H1 (cell line): ENCODE measurements at regions not wholly inside any gene's neighbourhood (a gene's known extent, or its start where the extent isn't known, plus 50 kb on each side); places are given as distances from the start of the nearest gene placed in this dataset.

Experiments
- CTCF ChIA-PET: fragments of 300-600 bp; sonication (Branson Sonifier 250); formaldehyde crosslinking; loops from one replicate; lab custom pipeline; 2021; ENCODE audit not compliant: partially characterized antibody; lab: Charles Lee
- POLR2A ChIA-PET: fragments of 300-600 bp; sonication (Branson Sonifier 250); formaldehyde crosslinking; loops from one replicate; lab custom pipeline; 2021; ENCODE audit warnings: inconsistent platforms; ENCODE audit not compliant: partially characterized antibody; lab: Charles Lee
- DNase-seq, 2 experiments: peaks; one replicate each; pipeline versions ENCODE4 v3.0.0 to v3.0.0-alpha.2; 2010 to 2022; ENCODE audit warnings: low spot score in 2 of 2, low read depth in 1 of 2, mixed read lengths in 1 of 2
- FAIRE-seq: peaks from 2 replicates; lab custom pipeline; 2011; peaks lifted over from hg19 to GRCh38; lab: Jason Lieb, UNC
- H2AFZ ChIP-seq: 2 replicates; pipeline ENCODE4 v1.8.1; 2012; ENCODE audit warnings: low read length, inconsistent platforms
- H2AK5ac ChIP-seq: 2 replicates; pipeline ENCODE4 v1.6.1; 2013; ENCODE audit warnings: low read depth, low read length
- H2BK120ac ChIP-seq: replicated peaks from 2 replicates; pipeline ENCODE3; 2013; ENCODE audit warnings: low read depth, low read length, inconsistent platforms
- H2BK12ac ChIP-seq: 2 replicates; pipeline ENCODE4 v1.6.1; 2013; ENCODE audit warnings: low read depth, low read length
- H2BK15ac ChIP-seq: 2 replicates; pipeline ENCODE4 v1.6.1; 2013; ENCODE audit warnings: low read length
- H2BK20ac ChIP-seq: 2 replicates; pipeline ENCODE4 v1.6.1; 2013; ENCODE audit warnings: low read length
- H2BK5ac ChIP-seq: 2 replicates; pipeline ENCODE4 v1.6.1; 2013; ENCODE audit warnings: low read depth, low read length
- H3K14ac ChIP-seq: 2 replicates; pipeline ENCODE4 v1.6.1; 2013; ENCODE audit warnings: inconsistent platforms; ENCODE audit not compliant: insufficient read length
- H3K18ac ChIP-seq: 2 replicates; pipeline ENCODE4 v1.6.1; 2013; ENCODE audit warnings: low read length; ENCODE audit errors: extremely low read depth
- H3K23ac ChIP-seq: 2 replicates; pipeline ENCODE4 v1.6.1; 2013; ENCODE audit warnings: inconsistent platforms; ENCODE audit not compliant: insufficient read length
- H3K23me2 ChIP-seq: 2 replicates; pipeline ENCODE4 v1.6.1; 2013; ENCODE audit warnings: low read depth, low read length
- H3K27ac ChIP-seq: 2 replicates; pipeline ENCODE4 v1.6.1; 2011; ENCODE audit warnings: low read depth, low read length, inconsistent platforms
- H3K27me3 ChIP-seq, 4 experiments: replicated peaks in 1 of 4; 1 replicate in 1 of 4; 2 replicates in 3 of 4; pipeline versions ENCODE4 v1.6.1 to v1.8.1; 2011 to 2013; ENCODE audit warnings: low read length in 3 of 4, mild to moderate bottlenecking in 3 of 4, inconsistent platforms in 2 of 4, mixed read lengths in 2 of 4, moderate library complexity in 1 of 4; ENCODE audit not compliant: control insufficient read depth in 3 of 4, insufficient read depth in 3 of 4; ENCODE audit errors: extremely low read depth in 1 of 4
- H3K36me3 ChIP-seq, 4 experiments: 2 replicates each; pipeline versions ENCODE4 v1.6.1 to v1.8.1; 2011 to 2013; ENCODE audit warnings: mild to moderate bottlenecking in 4 of 4, low read length in 3 of 4, moderate library complexity in 2 of 4, control low read depth in 1 of 4, inconsistent platforms in 1 of 4; ENCODE audit not compliant: insufficient read depth in 4 of 4, control insufficient read depth in 2 of 4
- H3K4ac ChIP-seq: replicated peaks from 2 replicates; pipeline ENCODE3; 2013; ENCODE audit warnings: low read length, low read depth, mixed read lengths, inconsistent platforms; ENCODE audit not compliant: insufficient read length
- H3K4me1 ChIP-seq, 4 experiments: replicated peaks in 1 of 4; 1 replicate in 1 of 4; 2 replicates in 3 of 4; pipeline versions ENCODE4 v1.6.1 to v1.8.1; 2011 to 2013; ENCODE audit warnings: low read length in 3 of 4, inconsistent platforms in 2 of 4, mixed read lengths in 1 of 4; ENCODE audit not compliant: insufficient read depth in 4 of 4, control insufficient read depth in 3 of 4
- H3K4me2 ChIP-seq, 2 experiments: 2 replicates each; pipeline versions ENCODE4 v1.6.1 to v1.8.1; 2011 to 2013; ENCODE audit warnings: low read depth in 2 of 2, low read length in 2 of 2, control low read depth in 1 of 2, inconsistent platforms in 1 of 2, mild to moderate bottlenecking in 1 of 2; ENCODE audit not compliant: insufficient read depth in 1 of 2
- H3K4me3 ChIP-seq, 4 experiments: fragments of 200-600, 300-600 bp in 1 of 4; sonication (generic), shearing (Covaris generic), sonication (Bioruptor Twin) in 1 of 4; 2 replicates each; pipeline versions ENCODE4 v1.5.1 to v1.8.1; 2011 to 2016; ENCODE audit warnings: low read length in 4 of 4, low read depth in 3 of 4, control low read depth in 2 of 4, inconsistent platforms in 2 of 4, mild to moderate bottlenecking in 2 of 4, mixed read lengths in 1 of 4, moderate library complexity in 1 of 4; ENCODE audit not compliant: insufficient read depth in 2 of 4; ENCODE audit errors: extremely low read depth in 1 of 4
- H3K56ac ChIP-seq: replicated peaks from 2 replicates; pipeline ENCODE3; 2013; ENCODE audit warnings: low read depth, mild to moderate bottlenecking, mixed read lengths, low read length, inconsistent platforms; ENCODE audit not compliant: insufficient read length
- H3K79me1 ChIP-seq: 2 replicates; pipeline ENCODE4 v1.6.1; 2013; ENCODE audit warnings: low read depth, low read length, control low read depth
- H3K79me2 ChIP-seq, 2 experiments: 2 replicates each; pipeline versions ENCODE4 v1.6.1 to v1.8.1; 2012 to 2013; ENCODE audit warnings: low read length in 2 of 2, mild to moderate bottlenecking in 2 of 2, inconsistent platforms in 1 of 2; ENCODE audit not compliant: insufficient read depth in 2 of 2, control insufficient read depth in 1 of 2
- H3K9ac ChIP-seq, 4 experiments: replicated peaks in 1 of 4; 1 replicate in 1 of 4; 2 replicates in 3 of 4; pipeline versions ENCODE4 v1.6.1 to v1.8.1; 2011 to 2013; ENCODE audit warnings: low read depth in 3 of 4, low read length in 3 of 4, control low read depth in 2 of 4, mild to moderate bottlenecking in 2 of 4, moderate library complexity in 2 of 4, inconsistent platforms in 1 of 4; ENCODE audit errors: extremely low read depth in 1 of 4
- H3K9me3 ChIP-seq, 2 experiments: 2 replicates each; pipeline versions ENCODE4 v1.6.1 to v1.8.1; 2012 to 2013; ENCODE audit warnings: mild to moderate bottlenecking in 2 of 2, moderate library complexity in 2 of 2, control low read depth in 1 of 2, inconsistent platforms in 1 of 2, low read depth in 1 of 2, low read length in 1 of 2, mixed read lengths in 1 of 2; ENCODE audit not compliant: insufficient read depth in 2 of 2
- H4K20me1 ChIP-seq, 2 experiments: replicated peaks in 1 of 2; 2 replicates each; pipeline versions ENCODE3 to v1.8.1; 2011 to 2013; ENCODE audit warnings: inconsistent platforms in 2 of 2, low read length in 2 of 2, mild to moderate bottlenecking in 1 of 2; ENCODE audit not compliant: insufficient read depth in 2 of 2, control insufficient read depth in 1 of 2
- H4K5ac ChIP-seq: 2 replicates; pipeline ENCODE4 v1.6.1; 2013; ENCODE audit warnings: low read length, low read depth, mixed read lengths, inconsistent platforms; ENCODE audit not compliant: insufficient read length
- H4K8ac ChIP-seq: 2 replicates; pipeline ENCODE4 v1.8.0; 2013; ENCODE audit warnings: mild to moderate bottlenecking, moderate library complexity, low read length, inconsistent platforms; ENCODE audit not compliant: insufficient read depth; ENCODE audit errors: extremely low read depth
- H4K91ac ChIP-seq: replicated peaks from 2 replicates; pipeline ENCODE3; 2013; ENCODE audit warnings: low read length, mixed read lengths, inconsistent platforms; ENCODE audit not compliant: insufficient read length
- ATF3 ChIP-seq: IDR thresholded peaks from 2 replicates; pipeline ENCODE4 v1.6.1; 2011; ENCODE audit warnings: low read depth, mild to moderate bottlenecking, low read length; ENCODE audit not compliant: insufficient read depth
- BACH1 ChIP-seq: IDR thresholded peaks from 2 replicates; pipeline ENCODE4 v1.6.1; 2012; ENCODE audit warnings: low read length, improper control_type of control experiment
- CHD2 ChIP-seq: IDR thresholded peaks from 2 replicates; pipeline ENCODE4 v1.6.1; 2012; ENCODE audit warnings: low read length, improper control_type of control experiment
- JUND ChIP-seq: IDR thresholded peaks from 2 replicates; pipeline ENCODE4 v1.6.1; 2011; ENCODE audit warnings: mild to moderate bottlenecking, improper control_type of control experiment, low read length
- KDM5A ChIP-seq: fragments of 200-600 bp; IDR thresholded peaks from 2 replicates; pipeline ENCODE4 v1.7.1; 2012; ENCODE audit warnings: mild to moderate bottlenecking, low read length, inconsistent platforms, mixed read lengths
- MAX ChIP-seq: IDR thresholded peaks from 2 replicates; pipeline ENCODE4 v1.6.1; 2012; ENCODE audit warnings: inconsistent platforms
- NRF1 ChIP-seq: IDR thresholded peaks from 2 replicates; pipeline ENCODE4 v1.6.1; 2011; ENCODE audit warnings: mild to moderate bottlenecking, low read depth, low read length, improper control_type of control experiment
- SIRT6 ChIP-seq: IDR thresholded peaks from one replicate; pipeline ENCODE4 v1.7.1; 2012; ENCODE audit warnings: low read length, inconsistent platforms
- SP1 ChIP-seq: IDR thresholded peaks from 2 replicates; pipeline ENCODE4 v1.6.1; 2011; ENCODE audit warnings: low read depth, low read length
- SUZ12 ChIP-seq: fragments of 200-600 bp; sonication (generic); IDR thresholded peaks from 2 replicates; pipeline ENCODE4 v1.6.1; 2012; ENCODE audit warnings: mild to moderate bottlenecking, inconsistent platforms, low read length, moderate library complexity, mixed read lengths
- TAF7 ChIP-seq: optimal IDR thresholded peaks from 2 replicates; pipeline ENCODE3; 2011; ENCODE audit warnings: low read depth, mild to moderate bottlenecking, inconsistent platforms, low read length, moderate library complexity, borderline replicate concordance
- TCF12 ChIP-seq: IDR thresholded peaks from 2 replicates; pipeline ENCODE4 v1.6.1; 2011; ENCODE audit warnings: low read depth, mild to moderate bottlenecking, low read length
- TEAD4 ChIP-seq: IDR thresholded peaks from 2 replicates; pipeline ENCODE4 v1.6.1; 2012; ENCODE audit warnings: low read depth, low read length, inconsistent platforms, mixed read lengths
- YY1 ChIP-seq: IDR thresholded peaks from 2 replicates; pipeline ENCODE4 v1.6.1; 2011; ENCODE audit warnings: low read depth, mild to moderate bottlenecking, low read length
- WGBS, 2 experiments: shearing (Covaris generic) in 1 of 2; methylation state at CpG; one replicate each; pipeline versions ENCODE4 v1.1.6 to v1.1.7; 2013 to 2015; ENCODE audit warnings: low lambda C conversion rate in 2 of 2, mixed read lengths in 2 of 2, inconsistent platforms in 1 of 2, low coverage in 1 of 2, missing lambda C conversion rate in 1 of 2; ENCODE audit not compliant: insufficient replicate concordance in 2 of 2, insufficient coverage in 1 of 2, insufficient read length in 1 of 2; ENCODE audit errors: extremely low coverage in 1 of 2, missing lambda C conversion rate in 1 of 2; 5-methylcytosine and 5-hydroxymethylcytosine counted together

GRCh38 chr2:100747551-100747950 is 72.4 kb upstream of the NPAS2 start:
- no peak overlapping the region for H2AFZ ChIP-seq
- H2BK20ac ChIP-seq, result no peak overlapping the region
- no peak overlapping the region for H3K14ac ChIP-seq
- WGBS, 2 experiments, result 93% methylated on average over 2 of the region's 2 CpGs; no CpG with 5 or more reads in 1 of the 2 experiments
- no peak overlapping the region for H3K27ac ChIP-seq
- TF ChIP-seq JUND (no peak), MAX (no peak), YY1 (no peak), BACH1 (no peak), NRF1 (no peak), TCF12 (no peak), CHD2 (no peak), TAF7 (no peak), SIRT6 (no peak), ATF3 (no peak), SUZ12 (no peak), KDM5A (no peak), TEAD4 (no peak), SP1 (no peak)
- TF ChIP-seq, all 59 proteins: peak for 0
- POLR2A ChIA-PET, result no interaction called here
- CTCF ChIA-PET, result interaction anchor here (1.6 kb wide), 1 partner anchor 17 kb away, joined by 3 read pairs; no protein-coding TSS in a partner anchor
- Histone ChIP-seq H3K4me1 (no peaks in the 10 kb centered on the region), H4K8ac (no peak overlapping the region; the same call in 1 of the 2 replicates), H3K18ac (no peak overlapping the region), H3K79me1 (no peaks in the 10 kb centered on the region), H4K91ac (no peak overlapping the region), H3K27me3 (no peaks in the 10 kb centered on the region), H4K5ac (no peak overlapping the region), H3K9ac (no peak overlapping the region), H2BK12ac (no peak overlapping the region), H2BK120ac (no peak overlapping the region), H3K4ac (no peak overlapping the region), H3K4me3 (no peak overlapping the region), H4K20me1 (no peaks in the 10 kb centered on the region), H3K23me2 (no peaks in the 10 kb centered on the region), H2AK5ac (no peak overlapping the region), H3K4me2 (no peak overlapping the region), H3K56ac (no peak overlapping the region), H3K9me3 (no peaks in the 10 kb centered on the region), H2BK15ac (no peak overlapping the region), H2BK5ac (no peak overlapping the region), H3K79me2 (no peaks in the 10 kb centered on the region), H3K23ac (no peak overlapping the region), H3K36me3 (no peaks in the 10 kb centered on the region)
- DNase-seq (no peak), FAIRE-seq (no peak)
